NOMO-1 treated with DMSO at 0.1 percent for 48 hours (cell line): ENCODE measurements at regions not wholly inside any gene's neighbourhood (a gene's known extent, or its start where the extent isn't known, plus 50 kb on each side); places are given as distances from the start of the nearest gene placed in this dataset.

Experiments used
- DNase-seq: peaks from one replicate; lab custom pipeline; 2025; ENCODE audit not compliant: unreplicated experiment; lab: John Stamatoyannopoulos, UW

DNA sequence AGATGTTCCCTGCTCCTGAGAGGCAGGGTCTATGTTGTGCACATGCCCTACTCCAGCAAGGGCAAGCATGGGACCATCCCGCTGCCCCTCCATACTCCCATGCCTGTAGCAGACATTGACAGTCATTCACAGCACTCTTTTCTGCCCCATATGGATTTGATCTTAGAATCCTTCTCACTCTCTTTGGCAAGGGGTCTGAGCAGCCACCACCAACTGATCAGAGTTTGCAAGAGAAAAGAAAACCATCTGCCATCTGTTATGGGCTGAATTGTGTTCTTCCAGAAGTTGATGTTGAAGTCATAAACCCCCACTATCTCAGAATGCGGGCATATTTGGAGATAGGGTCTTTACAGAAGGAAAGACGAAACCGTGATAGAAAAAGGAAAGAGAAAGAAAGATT is 315.1 kb upstream of the CLINT1 start:
- no peak for DNase-seq

DNA sequence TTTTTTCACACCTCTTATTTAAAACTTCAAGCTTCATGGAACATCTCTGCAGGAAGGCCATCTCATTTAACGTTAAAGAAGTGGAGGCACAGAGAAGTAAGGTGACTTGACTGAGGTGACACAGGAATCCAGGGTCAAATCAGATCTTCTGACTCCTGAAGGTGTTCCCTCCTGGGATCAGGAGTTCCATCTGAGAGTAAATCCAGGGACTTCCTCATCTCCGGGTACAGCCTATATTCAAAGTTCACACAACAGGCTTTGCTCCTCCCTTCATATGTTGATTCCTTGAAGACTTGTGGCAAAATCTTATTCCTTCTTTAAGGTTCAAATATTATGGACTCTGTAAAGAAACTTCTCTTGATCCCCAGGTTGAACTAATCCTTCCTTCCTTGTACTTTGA is 313.1 kb upstream of the CLINT1 start:
- no peak for DNase-seq

DNA sequence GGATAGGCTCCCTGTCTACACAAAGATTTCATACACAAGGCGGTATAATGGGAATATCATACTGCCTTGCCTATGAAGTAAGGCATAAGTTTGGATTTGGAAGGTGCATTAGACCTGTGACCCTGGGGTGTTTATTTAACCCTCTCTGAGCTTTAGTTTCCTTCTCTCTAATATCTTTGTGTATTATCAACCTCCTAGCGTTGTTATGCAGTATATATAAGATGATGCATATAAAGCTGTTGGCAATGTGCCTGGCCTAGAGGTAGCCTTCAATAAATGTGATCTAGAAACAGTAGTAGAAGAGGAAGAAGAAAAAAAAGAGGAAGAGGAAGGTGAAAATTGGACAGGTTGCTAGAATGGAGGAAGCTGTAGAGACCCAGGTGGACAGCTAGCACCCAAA is 311.6 kb upstream of the CLINT1 start:
- DNase-seq: peak; percentile 11

DNA sequence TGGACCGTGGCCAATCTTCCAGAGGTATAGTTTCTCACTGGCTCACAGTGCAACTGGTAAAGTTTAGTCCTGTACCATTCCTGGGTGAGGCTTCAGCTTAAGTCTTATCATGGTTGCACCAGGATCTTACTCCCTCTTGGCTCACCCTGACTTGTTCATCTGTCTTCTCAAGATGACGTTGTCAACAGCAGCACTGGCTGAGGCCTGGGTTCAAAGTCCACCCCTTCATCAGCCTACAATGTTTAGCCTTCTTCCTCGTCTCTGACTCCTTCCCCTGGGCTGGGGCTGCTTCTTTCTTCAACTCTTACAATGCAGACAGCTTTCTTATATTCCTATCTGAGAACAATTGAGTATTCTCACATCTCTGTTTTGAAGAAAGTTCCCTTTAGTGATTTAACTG is 311.1 kb upstream of the CLINT1 start:
- DNase-seq: no peak

DNA sequence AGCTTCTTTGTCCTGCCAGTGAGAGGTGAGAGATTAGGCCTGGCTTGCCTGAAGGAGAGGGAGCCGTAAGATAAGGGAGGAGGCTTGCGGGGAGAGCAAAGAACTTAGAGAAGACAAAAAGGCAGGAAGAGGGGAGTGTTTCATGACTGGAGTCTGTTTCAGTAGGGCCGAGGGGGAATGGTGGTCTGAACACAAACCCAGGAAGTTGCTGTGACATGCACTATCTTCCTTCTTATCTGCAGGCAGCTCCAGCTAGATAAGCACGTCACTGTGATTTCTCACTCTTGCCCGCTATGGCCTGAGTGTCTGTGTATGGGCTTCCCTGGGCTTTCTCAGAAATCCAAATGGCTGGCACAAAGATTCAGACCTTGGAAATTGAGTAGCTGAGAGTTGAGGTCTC is 307.5 kb upstream of the CLINT1 start:
- DNase-seq: no peak

DNA sequence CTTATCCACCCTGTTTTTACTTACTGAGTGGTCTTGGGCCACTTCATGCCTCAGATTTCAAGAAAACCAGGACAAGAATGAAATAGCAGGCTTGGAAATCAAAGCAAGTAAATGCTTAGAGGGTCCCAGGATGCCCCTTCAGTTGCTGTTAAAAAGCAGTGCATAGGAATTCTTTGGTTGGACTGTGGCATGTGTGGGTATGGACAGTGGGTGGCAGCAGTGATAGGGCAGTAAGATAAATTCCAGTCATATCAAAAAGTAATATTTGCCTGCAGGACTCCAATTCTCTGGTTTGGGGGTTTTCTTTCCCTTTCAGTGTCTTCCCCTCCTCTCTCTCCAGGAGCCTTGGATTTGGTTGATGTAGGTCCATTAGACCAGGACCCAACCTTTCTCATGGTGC is 306.7 kb upstream of the CLINT1 start:
- DNase-seq: no peak

DNA sequence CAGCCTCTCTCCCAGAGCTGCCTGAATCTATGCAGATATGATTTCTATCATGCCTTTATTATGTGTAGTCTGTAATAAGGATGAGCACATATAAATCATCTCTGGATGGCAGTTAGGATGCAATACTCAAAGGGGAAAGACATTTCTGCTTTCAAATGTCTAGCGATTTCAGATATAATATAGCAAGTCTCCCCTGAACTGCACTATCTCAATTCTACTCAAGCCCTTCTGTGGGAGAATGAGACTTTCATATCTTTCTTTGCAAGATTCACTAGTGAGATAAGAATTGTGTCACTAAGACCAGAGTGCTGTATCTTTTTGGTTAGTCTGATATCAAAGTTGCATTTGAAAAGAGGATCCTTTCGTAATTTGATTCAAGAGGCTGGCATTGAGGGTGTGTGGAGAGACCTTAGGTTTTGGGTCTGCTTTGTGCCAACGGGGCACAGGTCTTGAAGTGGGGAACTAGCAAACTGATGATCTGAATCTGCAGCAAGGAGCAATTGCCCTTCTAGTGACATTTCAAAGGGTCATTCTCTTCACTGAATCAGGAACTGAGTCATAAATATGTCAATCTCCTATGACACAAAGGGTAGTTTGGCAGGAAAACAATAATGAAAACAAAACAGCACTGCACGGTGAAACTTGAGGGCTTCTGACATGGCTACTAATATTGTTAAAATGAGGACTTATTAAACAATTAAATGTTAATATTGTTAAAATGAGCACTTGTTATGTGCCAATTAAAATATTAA is 305.5 kb upstream of the CLINT1 start:
- no peak for DNase-seq

DNA sequence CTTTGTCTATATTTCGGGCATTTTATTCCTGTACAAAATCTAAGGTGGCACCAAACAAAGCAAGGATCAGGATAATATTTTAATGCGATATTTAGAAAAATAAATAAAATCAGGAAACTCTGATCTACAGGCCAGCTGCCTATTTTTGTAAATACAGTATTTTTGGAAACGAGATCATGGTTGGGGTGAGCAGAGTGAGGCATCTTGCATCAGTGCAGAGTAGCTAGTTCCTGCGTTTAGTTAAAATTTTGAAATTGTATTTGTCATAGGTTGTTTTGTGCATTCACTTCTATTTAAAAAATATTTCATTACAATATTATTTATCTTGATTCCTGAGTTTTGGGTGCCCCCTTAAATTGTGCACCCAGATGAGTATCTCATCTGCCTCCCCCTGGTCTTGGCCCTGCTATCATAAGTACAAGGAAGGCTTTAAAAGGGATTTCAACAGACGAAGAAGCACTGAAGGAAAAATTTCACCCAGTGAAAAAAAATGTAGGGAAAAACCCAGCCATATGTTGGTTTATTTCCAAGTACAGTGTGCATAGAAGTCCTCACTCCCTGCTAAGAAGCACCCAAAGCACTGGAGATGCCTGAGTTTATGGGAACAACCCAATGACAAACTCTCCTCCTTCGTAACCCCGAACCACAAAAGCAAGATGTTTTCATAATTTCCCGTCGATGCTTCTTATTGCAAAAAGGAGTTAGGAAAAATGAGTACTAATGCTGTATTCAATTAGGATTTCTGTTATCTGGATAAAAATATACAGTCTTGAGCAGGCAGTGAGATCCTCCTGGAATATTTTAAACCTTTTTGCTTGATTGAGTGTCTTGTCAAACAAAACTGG is 304.7 kb upstream of the CLINT1 start:
- no peak for DNase-seq

DNA sequence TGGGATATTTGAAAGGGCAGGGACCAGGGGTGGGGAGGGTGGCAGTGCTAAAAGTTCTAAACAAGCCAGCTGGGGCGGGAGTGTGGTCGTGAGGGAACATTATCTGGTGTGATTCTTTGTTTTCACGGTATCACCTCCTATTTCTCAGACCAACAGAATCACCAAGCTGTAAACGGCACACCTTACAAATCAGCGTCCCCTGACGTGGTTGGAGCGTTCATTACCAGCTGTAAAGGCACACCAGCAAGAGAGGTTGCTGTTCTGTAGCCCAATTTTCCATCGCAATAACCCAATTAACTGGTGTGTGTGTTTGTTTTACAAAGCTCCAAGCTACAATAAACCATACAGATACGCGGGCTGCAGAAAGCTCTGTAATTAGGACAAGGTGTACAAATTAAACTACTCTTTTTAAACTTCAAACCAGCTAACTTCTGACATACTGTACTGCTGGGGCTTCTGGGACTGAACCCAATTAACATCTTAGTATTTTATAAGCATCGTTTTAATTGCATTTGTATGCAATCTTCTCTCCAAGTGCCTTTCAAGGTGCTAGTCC is 303.6 kb upstream of the CLINT1 start:
- no peak for DNase-seq

DNA sequence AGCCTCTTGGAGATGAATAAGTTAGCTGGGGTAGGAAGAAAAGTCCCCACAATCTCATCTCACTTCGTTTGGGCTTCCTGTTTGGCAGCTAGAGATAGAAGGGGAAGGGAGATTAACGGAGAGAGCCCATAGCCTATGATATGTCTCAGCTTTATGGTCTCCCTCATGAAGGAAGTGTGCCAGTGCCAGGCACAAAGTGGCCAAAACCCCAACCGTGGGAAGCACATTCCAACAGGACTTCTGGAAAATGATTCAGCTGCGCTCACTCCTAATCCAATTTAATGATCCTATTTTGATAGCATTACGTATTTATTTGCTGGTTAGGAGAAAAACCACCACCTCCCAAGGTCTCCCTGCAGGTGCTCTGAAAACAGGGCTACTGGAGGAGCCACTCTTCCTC is 303.1 kb upstream of the CLINT1 start:
- no peak for DNase-seq

DNA sequence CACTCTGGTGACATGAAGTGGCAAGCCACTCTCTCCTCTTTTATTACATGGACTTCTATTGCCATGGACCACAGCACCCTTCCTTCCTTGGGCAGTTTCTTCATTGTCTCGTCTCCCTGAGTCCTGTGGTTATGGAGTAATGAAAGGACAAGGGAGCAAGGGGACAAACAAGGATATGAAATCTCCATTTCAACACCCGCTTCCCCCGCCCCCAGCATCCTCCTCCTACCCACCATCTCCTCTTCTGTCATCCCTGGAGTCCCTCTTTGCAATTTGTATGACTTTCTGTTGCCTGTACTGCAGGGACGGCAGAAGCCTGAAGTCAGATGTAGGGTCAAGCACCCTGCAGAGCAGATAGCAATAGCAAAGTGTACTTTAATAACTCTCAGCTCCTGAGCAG is 300.7 kb upstream of the CLINT1 start:
- no peak for DNase-seq

DNA sequence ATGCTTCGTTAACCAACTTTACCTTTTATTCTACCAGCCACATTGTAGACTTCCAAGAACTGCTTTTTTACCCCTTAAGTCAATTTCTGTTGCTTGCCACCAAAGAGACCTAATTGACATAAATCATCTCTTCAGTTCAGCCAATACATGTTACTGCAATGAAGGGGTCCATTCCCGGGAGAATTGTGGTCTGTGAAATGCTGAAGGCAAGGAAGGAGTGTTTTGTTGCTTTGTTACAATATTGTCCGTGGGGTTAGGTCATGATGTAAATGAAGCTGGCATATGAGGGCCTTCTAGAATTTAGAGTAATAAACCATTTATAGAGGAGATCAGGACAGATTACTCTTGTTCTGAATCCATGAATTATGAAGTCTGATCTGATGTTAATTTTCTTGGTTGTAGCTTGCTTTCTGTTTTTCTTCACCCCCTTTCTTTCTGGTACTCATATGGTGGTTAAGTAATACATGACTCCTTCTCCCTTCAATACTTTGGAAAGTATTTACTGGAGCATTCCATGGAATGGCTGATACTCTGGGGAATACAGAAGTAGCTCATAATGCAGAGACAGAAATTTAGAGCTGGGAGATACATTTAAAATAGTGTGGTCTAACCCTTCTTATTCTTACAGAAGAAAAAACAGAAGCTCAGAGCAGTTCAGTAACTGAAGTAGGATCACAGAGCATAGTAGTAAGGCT is 297.0 kb upstream of the CLINT1 start:
- no peak for DNase-seq

DNA sequence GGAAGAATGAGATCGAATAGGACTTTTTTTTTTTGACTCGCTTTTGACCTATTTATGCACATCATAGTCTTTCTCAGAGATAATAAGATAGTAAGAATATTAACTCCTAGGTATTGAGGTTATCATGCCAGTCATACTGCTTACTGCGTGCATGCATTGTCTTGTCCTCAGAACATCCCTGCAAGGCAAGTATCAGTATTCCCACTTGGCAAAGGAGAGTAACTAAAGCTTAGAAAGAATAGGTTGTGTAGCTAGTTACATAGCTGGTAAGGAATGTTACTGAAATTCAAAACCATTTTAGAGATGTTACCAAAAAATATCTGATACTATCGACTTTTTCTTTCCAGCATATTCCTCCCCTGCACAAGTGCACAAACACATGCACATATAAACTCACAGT is 296.1 kb upstream of the CLINT1 start:
- no peak for DNase-seq

DNA sequence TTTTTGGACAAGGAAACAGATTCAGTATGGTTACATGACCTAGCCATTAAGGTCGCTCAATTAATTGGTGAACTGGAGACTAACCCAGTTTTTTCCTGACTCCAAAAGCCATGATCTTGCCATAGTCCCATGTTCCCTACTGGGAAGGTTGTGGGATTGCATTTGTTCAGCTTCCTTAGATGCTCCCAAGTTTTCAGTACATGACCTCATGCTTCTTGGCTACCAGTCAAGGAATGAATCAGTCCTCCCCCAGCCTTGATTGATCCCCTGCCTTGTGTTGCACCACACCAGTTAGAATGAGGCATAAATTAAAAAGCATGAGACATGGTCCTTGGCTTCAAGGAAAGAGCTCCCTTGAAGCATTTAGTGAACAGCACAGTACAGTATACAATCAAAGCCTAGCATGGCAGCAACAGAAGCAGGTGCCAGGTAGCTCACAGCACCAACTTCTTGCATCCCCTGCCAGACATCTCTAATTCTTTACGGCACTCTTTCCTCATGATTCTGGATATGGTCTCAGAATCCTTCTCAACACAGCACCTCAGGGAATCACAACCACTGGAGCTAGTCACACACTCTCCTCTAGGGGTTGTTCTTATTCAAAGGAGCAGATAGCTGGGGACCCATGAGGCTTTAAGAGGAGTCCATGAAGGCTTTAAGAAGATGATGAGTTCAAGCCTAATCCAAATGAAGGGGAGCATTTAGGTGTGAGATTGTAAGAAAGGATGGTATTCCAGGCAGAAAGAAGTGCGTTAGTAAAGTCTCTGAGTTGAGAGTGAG is 295.5 kb upstream of the CLINT1 start:
- no peak for DNase-seq

DNA sequence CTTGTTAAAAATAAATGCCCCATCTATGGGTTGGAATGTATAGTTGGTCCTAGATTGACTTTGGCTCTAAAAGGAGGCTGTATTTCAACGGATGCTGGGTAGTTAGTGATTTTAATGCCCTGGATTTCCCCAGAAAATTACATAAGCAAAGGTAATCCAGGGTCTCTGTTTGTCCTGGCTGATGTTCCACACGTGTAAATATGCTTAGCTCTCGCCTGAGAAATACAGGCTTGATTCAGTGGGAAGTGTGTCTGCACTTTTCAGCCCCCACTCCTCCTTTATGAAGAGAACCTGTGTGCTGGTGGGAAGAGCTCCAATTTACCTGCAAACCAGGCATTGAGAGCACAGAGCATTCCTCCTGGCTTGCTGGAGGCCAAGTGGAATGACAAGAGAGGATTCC is 294.6 kb upstream of the CLINT1 start:
- DNase-seq: no peak

DNA sequence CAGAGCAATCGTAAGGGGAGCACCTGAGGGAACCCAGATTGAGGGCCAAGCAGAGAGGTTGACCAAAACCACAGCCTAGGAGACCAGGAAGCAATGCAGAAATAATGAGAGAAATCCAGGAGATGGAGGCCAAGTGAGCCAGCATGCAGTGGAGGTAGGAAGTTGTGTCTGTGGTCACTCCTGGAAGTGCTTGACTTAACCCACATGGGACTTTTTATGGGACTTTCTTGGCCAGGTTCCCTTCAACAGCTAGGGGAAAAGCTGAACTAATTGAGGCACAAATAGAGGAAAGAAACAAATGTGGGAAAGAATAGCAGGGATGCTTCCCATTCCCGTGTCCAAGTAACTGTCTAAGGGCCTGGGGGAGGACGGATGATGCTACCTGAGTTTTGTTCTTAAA is 293.2 kb upstream of the CLINT1 start:
- no peak for DNase-seq

DNA sequence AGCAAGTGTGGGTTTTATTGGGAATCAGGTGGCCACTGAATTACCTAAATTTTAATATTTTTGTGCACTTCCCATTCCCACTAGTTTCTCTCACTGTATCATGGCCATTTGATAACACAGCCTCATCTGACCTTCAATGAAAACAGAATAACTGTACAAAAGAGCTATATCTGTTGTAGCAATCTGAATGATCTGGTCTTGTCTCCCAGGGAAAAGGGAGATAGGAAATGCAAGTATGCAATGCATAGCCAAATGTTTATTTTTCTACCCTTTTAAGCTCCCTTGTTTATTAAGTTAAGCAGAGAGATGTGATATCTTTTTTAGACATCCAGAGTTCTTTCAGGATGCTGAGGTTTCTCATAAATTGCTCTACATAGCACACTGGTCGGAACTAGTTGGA is 288.3 kb upstream of the CLINT1 start:
- DNase-seq: no peak

DNA sequence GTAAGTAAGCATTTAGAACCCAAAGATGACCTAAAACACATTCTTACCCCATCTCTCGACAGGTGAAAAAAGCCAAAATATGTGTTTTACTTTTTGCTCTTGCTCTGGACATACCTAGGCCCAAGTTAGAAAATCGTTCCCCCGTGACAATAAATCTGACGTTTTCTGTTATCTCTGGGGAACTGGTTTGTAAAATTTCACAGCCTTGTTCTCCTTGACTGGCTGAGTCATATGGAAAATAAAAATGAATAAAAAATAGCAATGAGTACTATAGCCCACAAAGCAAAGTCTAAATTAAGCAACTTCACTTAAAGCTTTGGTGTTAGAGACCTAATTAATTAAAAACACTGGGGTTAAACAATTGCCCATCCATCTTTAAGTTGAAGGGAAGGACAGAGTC is 286.9 kb upstream of the CLINT1 start:
- no peak for DNase-seq

DNA sequence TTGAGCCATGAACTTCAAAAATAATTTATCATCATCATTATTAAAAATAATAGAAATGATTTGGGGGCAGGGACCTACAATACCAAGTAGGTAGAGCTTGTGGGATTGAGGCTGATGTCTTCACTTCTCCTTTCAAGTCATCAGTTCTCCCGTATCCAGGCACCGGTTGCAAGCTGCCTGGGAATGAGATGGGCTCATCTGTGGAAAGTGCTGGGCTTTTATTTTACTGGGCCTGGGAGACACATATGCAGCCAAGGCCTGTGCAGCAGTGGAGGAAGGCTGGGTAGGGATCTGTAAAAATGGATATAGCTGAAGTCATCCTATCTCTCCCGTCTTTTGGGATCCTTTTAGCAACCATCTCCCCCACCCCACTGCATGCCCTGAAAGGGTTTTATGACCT is 284.1 kb upstream of the CLINT1 start:
- no peak for DNase-seq

DNA sequence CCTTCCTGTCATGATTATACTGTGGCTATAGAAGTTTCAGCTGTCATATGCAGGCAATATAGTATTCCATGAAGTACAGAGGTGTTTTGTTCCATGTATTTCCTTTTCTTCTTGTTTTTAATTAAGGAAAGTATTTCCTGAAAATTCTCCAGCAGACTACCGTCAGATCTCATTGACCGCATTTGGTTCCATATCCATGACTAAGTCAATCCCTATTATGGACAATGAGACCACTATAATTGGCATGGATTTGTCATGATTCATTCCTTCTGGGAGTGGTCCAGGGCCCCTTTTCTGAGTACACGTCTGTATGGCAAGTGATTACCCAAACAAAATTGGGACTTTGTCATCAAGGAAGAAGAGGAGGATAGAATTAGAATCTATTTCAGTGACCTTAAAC is 283.2 kb upstream of the CLINT1 start:
- no peak for DNase-seq

DNA sequence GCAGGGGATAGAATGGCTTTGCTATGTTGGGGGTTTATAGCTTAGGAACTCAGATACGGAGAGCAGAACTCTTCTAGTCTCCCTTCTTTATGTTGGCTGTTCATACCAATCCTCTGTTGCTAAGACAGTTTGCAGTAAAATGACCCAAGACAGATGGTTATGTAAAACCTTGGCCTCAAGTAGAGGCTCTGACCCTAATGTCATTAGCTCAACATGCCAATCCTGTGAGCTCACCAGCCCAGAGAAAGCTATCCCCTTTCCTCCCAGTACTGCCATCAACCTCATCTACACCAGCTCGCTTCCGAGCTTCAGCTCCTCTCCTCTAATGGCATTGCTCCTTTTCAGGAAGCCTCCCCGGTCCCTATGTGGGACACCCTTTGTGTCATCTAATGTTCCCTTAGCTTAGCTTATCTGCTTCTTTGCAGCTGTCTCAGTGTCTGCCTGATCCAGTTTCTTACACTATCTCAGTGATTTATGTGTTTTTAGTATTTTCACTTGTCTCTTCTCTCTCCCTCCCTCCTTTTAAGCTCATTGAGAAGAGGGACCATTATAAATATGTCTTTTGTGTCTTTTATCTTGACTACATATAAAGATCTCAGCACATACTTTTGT is 281.3 kb upstream of the CLINT1 start:
- no peak for DNase-seq
